BE2C (cell line): ENCODE measurements at regions not wholly inside any gene's neighbourhood (a gene's known extent, or its start where the extent isn't known, plus 50 kb on each side); places are given as distances from the start of the nearest gene placed in this dataset.

Experiments
- DNase-seq: peaks from one replicate; pipeline ENCODE4 v3.0.0-alpha.2; 2020
- H3K27me3 ChIP-seq: fragments of 250-450 bp; sonication (Bioruptor Pico); 2 replicates; pipeline ENCODE4 v1.5.1; 2020; ENCODE audit warnings: mild to moderate bottlenecking
- H3K36me3 ChIP-seq: fragments of 250-450 bp; sonication (Bioruptor Pico); 2 replicates; pipeline ENCODE4 v1.5.1; 2020; ENCODE audit warnings: mild to moderate bottlenecking
- H3K4me1 ChIP-seq: fragments of 250-450 bp; sonication (Bioruptor Pico); 2 replicates; pipeline ENCODE4 v1.5.1; 2020
- H3K4me3 ChIP-seq: 2 replicates; pipeline ENCODE4 v1.5.1; 2011; ENCODE audit warnings: low read depth, low read length
- H3K9me3 ChIP-seq: fragments of 250-450 bp; sonication (Bioruptor Pico); 2 replicates; pipeline ENCODE4 v1.5.1; 2020
- TF ChIP-seq, protein P1 (sequence below): IDR thresholded peaks from 2 replicates; pipeline ENCODE4 v1.5.1; 2012; ENCODE audit warnings: mild to moderate bottlenecking, low read depth, low read length

DNA sequence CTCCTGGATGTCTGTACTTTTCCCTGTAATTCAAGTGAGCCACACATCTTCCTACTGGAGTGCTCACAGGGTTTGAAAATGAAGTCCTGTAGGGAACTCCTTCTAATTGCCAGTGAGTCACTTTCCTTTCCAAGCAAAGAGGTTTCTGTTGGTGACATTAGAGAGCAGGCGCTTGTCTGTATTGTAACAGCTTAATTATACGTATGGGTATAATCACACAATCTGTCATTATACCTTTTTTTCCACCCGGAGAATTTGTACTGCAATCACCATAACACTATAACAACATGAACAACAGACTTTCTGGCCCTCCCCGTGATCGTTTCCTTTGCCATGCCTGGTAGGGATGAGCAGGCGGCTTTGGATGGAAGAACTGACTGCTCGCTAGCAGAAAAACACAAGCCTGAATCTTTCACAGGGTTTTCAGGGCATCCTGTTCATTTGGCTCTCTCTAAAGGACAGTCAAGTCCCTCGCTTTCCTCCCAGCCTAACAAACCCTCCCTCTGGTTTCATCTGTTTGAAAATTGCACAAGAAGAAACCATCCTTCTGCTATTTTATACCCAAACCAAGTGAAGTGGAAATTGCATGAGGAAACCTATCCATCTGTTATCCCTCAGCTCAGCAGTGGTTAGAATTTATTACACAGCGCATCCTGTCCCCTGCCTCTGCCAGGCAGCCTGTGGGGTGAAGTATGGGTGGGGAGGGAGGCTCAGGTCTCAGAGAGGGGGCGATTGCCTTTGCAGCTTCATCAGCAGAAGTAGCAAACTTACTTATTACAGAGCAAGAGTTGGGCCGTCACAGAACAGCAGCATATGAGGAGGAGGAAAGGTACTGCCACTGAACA is 307.0 kb upstream of the TLE4 start:
- TF ChIP-seq, protein P1, sequence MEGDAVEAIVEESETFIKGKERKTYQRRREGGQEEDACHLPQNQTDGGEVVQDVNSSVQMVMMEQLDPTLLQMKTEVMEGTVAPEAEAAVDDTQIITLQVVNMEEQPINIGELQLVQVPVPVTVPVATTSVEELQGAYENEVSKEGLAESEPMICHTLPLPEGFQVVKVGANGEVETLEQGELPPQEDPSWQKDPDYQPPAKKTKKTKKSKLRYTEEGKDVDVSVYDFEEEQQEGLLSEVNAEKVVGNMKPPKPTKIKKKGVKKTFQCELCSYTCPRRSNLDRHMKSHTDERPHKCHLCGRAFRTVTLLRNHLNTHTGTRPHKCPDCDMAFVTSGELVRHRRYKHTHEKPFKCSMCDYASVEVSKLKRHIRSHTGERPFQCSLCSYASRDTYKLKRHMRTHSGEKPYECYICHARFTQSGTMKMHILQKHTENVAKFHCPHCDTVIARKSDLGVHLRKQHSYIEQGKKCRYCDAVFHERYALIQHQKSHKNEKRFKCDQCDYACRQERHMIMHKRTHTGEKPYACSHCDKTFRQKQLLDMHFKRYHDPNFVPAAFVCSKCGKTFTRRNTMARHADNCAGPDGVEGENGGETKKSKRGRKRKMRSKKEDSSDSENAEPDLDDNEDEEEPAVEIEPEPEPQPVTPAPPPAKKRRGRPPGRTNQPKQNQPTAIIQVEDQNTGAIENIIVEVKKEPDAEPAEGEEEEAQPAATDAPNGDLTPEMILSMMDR = no peak
- H3K27me3 ChIP-seq = no peaks in the 10 kb centered on the region
- DNase-seq = no peak
- no peaks in the 10 kb centered on the region for H3K9me3 ChIP-seq
- H3K4me1 ChIP-seq = no peaks in the 10 kb centered on the region
- H3K36me3 ChIP-seq = no peaks in the 10 kb centered on the region
- H3K4me3 ChIP-seq = no peak overlapping the region

DNA sequence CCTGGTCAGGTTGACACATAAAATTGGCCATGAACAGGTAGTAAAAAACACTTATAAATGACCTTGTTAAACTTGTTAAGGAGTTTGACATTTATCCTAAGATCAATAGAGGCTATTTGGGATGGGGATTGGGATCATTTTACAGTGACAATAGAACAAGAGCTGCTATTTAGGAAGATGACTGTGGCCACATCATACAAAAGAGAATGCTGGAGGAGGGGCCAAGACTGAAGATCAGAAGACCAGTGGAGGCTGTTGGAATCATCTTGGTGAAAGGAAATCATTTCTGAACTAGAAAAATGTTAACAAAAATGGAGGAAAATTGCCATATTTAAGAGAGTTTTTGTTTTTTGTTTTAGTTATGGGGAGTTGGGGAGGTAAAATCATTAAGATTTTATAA is 304.8 kb upstream of the TLE4 start:
- H3K9me3 ChIP-seq = no peaks in the 10 kb centered on the region
- H3K36me3 ChIP-seq = no peaks in the 10 kb centered on the region
- DNase-seq = no peak
- no peaks in the 10 kb centered on the region for H3K4me1 ChIP-seq
- no peaks in the 10 kb centered on the region for H3K27me3 ChIP-seq
- H3K4me3 ChIP-seq = no peak overlapping the region
- TF ChIP-seq, protein P1 = no peak

DNA sequence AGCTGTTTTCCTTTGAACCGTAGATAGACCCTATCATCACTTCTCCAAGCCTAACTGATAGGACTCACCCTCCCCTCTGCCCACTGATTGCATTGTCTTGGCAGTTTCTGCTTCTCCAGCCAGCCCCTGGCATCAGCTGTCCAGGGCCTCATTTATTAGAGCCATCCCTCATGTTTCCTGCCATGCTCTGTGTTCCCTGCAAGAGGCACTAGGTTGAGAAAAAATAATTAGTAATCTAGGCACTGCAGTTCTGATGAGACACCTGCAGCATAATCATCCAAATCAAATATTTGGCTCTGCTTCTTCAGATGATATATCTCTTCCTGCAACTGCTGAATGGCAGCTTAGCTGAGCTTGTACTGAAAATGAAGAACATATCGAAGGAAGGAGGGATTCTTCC is 303.0 kb upstream of the TLE4 start:
- H3K9me3 ChIP-seq = no peaks in the 10 kb centered on the region
- H3K27me3 ChIP-seq = no peaks in the 10 kb centered on the region
- H3K4me1 ChIP-seq = no peaks in the 10 kb centered on the region
- no peaks in the 10 kb centered on the region for H3K36me3 ChIP-seq
- no peak overlapping the region for H3K4me3 ChIP-seq
- TF ChIP-seq, protein P1 = no peak
- no peak for DNase-seq

DNA sequence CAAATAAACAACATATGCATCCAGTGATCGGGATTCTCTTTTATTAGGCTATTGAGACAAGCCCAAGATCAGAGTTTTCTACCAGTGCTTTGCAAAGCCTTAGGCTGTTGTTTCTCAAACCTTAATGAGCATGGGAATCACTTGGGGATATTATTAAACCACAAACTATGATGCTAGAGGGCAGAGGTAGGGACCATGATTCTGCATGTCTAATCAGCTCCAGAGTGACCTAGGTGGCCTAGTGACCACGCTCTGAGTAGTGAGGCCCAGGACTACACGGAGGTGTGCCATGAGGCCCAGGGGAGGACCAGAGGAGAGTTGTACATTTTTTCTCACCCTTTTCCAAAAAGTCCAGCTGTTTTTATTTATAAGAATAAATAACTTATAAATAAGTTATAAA is 298.5 kb upstream of the TLE4 start:
- H3K4me1 ChIP-seq = no peaks in the 10 kb centered on the region
- no peaks in the 10 kb centered on the region for H3K36me3 ChIP-seq
- TF ChIP-seq, protein P1 = no peak
- no peaks in the 10 kb centered on the region for H3K27me3 ChIP-seq
- DNase-seq = no peak
- H3K4me3 ChIP-seq = no peak overlapping the region
- H3K9me3 ChIP-seq = no peaks in the 10 kb centered on the region

DNA sequence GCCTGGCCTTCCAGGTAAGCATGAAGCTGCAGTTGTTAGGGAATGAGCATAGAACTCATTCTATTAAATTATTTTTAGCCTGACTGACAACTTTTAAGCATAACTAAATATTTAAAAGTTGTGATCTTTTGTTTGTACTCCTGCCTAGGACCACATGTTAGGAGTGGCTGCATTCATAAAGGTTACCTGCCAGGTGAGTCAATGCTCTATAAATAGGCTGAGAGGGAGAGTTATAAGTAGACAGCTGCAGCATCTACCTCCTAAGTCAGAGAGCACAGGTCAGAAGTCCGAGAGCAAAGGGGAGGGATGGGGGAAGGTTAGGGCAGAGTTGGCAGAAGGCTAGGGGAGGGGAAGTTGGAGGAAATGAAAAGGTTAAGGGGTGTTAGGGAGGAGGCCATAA is 292.4 kb upstream of the TLE4 start:
- TF ChIP-seq, protein P1 = no peak
- H3K4me1 ChIP-seq = no peaks in the 10 kb centered on the region
- no peak overlapping the region for H3K4me3 ChIP-seq
- no peaks in the 10 kb centered on the region for H3K9me3 ChIP-seq
- H3K27me3 ChIP-seq = no peaks in the 10 kb centered on the region
- H3K36me3 ChIP-seq = no peaks in the 10 kb centered on the region
- DNase-seq = no peak

DNA sequence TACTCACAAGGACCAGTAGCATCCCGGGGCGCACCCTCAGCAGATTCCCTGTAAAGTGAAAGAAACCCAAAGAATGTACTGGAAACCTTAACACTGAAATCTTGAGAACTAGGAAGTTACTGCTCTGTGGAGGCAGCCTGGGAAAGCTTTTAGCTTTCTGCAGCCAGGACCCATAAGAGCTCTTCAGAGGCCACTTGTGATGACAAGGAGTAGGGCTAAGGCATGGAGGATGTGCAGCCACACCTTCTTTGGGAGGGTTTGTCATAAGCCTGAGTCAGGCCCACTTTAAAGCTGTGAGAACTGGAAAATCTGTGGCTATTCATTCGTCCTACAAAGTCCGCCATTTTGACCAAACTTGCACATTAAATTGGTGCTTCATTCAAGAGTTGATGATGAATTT is 291.1 kb upstream of the TLE4 start:
- Histone ChIP-seq H3K27me3 (no peaks in the 10 kb centered on the region), H3K4me3 (no peak overlapping the region), H3K36me3 (no peaks in the 10 kb centered on the region), H3K4me1 (no peaks in the 10 kb centered on the region), H3K9me3 (no peaks in the 10 kb centered on the region)
- DNase-seq = no peak
- TF ChIP-seq, protein P1 = no peak
